AG20443 (cell line): ENCODE measurements at regions not wholly inside any gene's neighbourhood (a gene's known extent, or its start where the extent isn't known, plus 50 kb on each side); places are given as distances from the start of the nearest gene placed in this dataset.

Experiments used
- DNase-seq: peaks from one replicate; pipeline ENCODE4 v3.0.0; 2012; ENCODE audit warnings: low spot score, mixed read lengths

GRCh38 chr6:109295109-109295773 is 87.0 kb downstream of the CD164 start:
- no peak for DNase-seq

- DNase-seq = no peak
Observed at GRCh38 chr6:109292983-109293586, 89.2 kb downstream of the CD164 start.

GRCh38 chr6:109292420-109292819 is 89.8 kb downstream of the CD164 start:
- no peak for DNase-seq

- DNase-seq = no peak
Observed at GRCh38 chr6:109291902-109292301, 90.4 kb downstream of the CD164 start.

- no peak for DNase-seq
Observed at GRCh38 chr6:109290143-109290931, 91.9 kb downstream of the CD164 start.

GRCh38 chr6:109285366-109285765 is 96.9 kb downstream of the CD164 start:
- no peak for DNase-seq

- no peak for DNase-seq
Observed at GRCh38 chr6:109284675-109285074, 97.6 kb downstream of the CD164 start.

- no peak for DNase-seq
Observed at GRCh38 chr6:109282756-109283155, 99.5 kb downstream of the CD164 start.

GRCh38 chr6:109279628-109280027 is 102.6 kb downstream of the CD164 start:
- DNase-seq = no peak

- DNase-seq = no peak
Observed at GRCh38 chr6:109271622-109272021, 110.6 kb downstream of the CD164 start.

GRCh38 chr6:109269953-109270517 is 112.2 kb downstream of the CD164 start:
- DNase-seq = no peak

GRCh38 chr6:109269057-109269456 is 113.2 kb downstream of the CD164 start:
- DNase-seq = no peak

- no peak for DNase-seq
Observed at GRCh38 chr6:109265530-109265929, 116.7 kb downstream of the CD164 start.

- DNase-seq = no peak
Observed at GRCh38 chr6:109263873-109264700, 118.2 kb downstream of the CD164 start.

- no peak for DNase-seq
Observed at GRCh38 chr6:109262261-109262660, 120.0 kb downstream of the CD164 start.

GRCh38 chr6:109261811-109262210 is 120.5 kb downstream of the CD164 start:
- no peak for DNase-seq

GRCh38 chr6:109260701-109261100 is 121.6 kb downstream of the CD164 start:
- no peak for DNase-seq

GRCh38 chr6:109260126-109260525 is 122.1 kb downstream of the CD164 start:
- DNase-seq = peak; percentile 33

- no peak for DNase-seq
Observed at GRCh38 chr6:109258129-109258528, 124.1 kb downstream of the CD164 start.

- no peak for DNase-seq
Observed at GRCh38 chr6:109257494-109257893, 124.8 kb downstream of the CD164 start.

- DNase-seq = no peak
Observed at GRCh38 chr6:109255946-109256640, 126.2 kb downstream of the CD164 start.
